ENCODE measurements at regions not wholly inside any gene's neighbourhood (a gene's known extent, or its start where the extent isn't known, plus 50 kb on each side); places are given as distances from the start of the nearest gene placed in this dataset.

- TF ChIP-seq GATA2 (IDR thresholded peaks at IDR 0.05; ENCODE audit: low read depth, low read length), result no peak; the same call in 1 of the 2 replicates
- TF ChIP-seq GATA3 (IDR thresholded peaks at IDR 0.05; ENCODE audit: low read depth, low read length), result no peak
These were observed 129.9 kb downstream of the KCNA5 start for GRCh38 chr12:5173511-5174011.
